ENCODE measurements at regions not wholly inside any gene's neighbourhood (a gene's known extent, or its start where the extent isn't known, plus 50 kb on each side); places are given as distances from the start of the nearest gene placed in this dataset.

DNA sequence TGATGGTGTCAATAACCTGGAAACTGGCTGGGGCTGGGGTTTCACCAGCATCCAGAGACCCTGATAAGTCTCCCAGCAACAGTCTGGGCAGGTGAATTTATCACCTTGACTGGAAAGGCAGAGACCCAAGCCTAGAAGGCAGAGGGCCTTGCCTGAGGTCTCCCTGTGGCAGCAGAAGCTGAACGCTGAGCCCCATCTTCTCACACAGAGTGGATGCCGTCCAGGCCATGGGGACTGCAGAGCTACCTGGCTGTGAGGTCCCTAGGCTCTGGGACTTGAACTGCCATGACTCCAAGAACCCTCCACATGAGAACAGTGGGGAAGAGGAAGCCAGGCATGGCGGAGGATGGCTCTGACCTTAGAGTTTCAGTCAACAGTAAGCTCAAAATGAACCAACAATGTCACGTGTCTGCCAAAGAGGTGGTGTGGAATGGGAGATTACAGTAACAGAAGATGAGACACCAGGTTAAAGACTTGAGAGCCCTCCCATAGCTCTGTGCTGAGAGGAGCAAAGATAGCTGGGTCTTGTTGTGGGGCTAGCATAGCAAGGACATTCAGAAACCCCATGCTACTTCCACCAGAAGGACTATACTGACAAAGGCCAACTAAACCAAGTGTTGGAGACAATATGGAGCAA is 79.1 kb upstream of the LINC01488 start:
- TF ChIP-seq, protein P1, sequence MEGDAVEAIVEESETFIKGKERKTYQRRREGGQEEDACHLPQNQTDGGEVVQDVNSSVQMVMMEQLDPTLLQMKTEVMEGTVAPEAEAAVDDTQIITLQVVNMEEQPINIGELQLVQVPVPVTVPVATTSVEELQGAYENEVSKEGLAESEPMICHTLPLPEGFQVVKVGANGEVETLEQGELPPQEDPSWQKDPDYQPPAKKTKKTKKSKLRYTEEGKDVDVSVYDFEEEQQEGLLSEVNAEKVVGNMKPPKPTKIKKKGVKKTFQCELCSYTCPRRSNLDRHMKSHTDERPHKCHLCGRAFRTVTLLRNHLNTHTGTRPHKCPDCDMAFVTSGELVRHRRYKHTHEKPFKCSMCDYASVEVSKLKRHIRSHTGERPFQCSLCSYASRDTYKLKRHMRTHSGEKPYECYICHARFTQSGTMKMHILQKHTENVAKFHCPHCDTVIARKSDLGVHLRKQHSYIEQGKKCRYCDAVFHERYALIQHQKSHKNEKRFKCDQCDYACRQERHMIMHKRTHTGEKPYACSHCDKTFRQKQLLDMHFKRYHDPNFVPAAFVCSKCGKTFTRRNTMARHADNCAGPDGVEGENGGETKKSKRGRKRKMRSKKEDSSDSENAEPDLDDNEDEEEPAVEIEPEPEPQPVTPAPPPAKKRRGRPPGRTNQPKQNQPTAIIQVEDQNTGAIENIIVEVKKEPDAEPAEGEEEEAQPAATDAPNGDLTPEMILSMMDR (conservative IDR thresholded peaks at IDR 0.05; ENCODE audit: low read depth, low read length), result no peak
- no peak for TF ChIP-seq EZH2 (IDR thresholded peaks at IDR 0.05; ENCODE audit: borderline replicate concordance, low read depth, low read length, poor library complexity, severe bottlenecking)
